DND-41 (cell line): ENCODE measurements at regions not wholly inside any gene's neighbourhood (a gene's known extent, or its start where the extent isn't known, plus 50 kb on each side); places are given as distances from the start of the nearest gene placed in this dataset.

Experiments used
- ATAC-seq: fragments of 200-7000 bp; cut with Tn5 transposase; 3 replicates; pipeline ENCODE4 v1.9.1; 2021; ENCODE audit warnings: low read depth; ENCODE audit not compliant: insufficient read depth
- DNase-seq: peaks from one replicate; pipeline ENCODE4 v3.0.0-alpha.2; 2020
- H2AFZ ChIP-seq: 2 replicates; pipeline ENCODE4 v1.6.0; 2012; ENCODE audit warnings: low read depth, low read length
- H3K27ac ChIP-seq: 2 replicates; pipeline ENCODE4 v1.5.1; 2012; ENCODE audit warnings: low read length, inconsistent platforms
- H3K27me3 ChIP-seq: fragments of 200-600 bp; sonication (generic); 2 replicates; pipeline ENCODE4 v1.6.0; 2012; ENCODE audit warnings: low read length, mild to moderate bottlenecking, inconsistent platforms; ENCODE audit not compliant: insufficient read depth, poor library complexity
- H3K36me3 ChIP-seq: 2 replicates; pipeline ENCODE4 v1.5.1; 2012; ENCODE audit warnings: low read length, inconsistent platforms; ENCODE audit not compliant: insufficient read depth
- H3K4me1 ChIP-seq: 2 replicates; pipeline ENCODE4 v1.5.1; 2012; ENCODE audit warnings: mild to moderate bottlenecking, low read length; ENCODE audit not compliant: insufficient read depth
- H3K4me2 ChIP-seq: 2 replicates; pipeline ENCODE4 v1.6.0; 2012; ENCODE audit warnings: mild to moderate bottlenecking, moderate library complexity, low read length, inconsistent platforms; ENCODE audit not compliant: insufficient read depth
- H3K4me3 ChIP-seq, 2 experiments: fragments of 200-600 bp in 1 of 2; shearing (Covaris generic) in 1 of 2; 2 replicates each; pipeline ENCODE4 v1.5.1; 2012 to 2016; ENCODE audit warnings: inconsistent platforms in 2 of 2, low read length in 2 of 2, mild to moderate bottlenecking in 2 of 2, low read depth in 1 of 2, moderate library complexity in 1 of 2
- H3K79me2 ChIP-seq: 2 replicates; pipeline ENCODE4 v1.6.0; 2012; ENCODE audit warnings: low read length, inconsistent platforms; ENCODE audit not compliant: insufficient read depth
- H3K9ac ChIP-seq: 2 replicates; pipeline ENCODE4 v1.6.0; 2012; ENCODE audit warnings: low read depth, mild to moderate bottlenecking, inconsistent platforms, low read length, moderate library complexity
- H3K9me3 ChIP-seq: 2 replicates; pipeline ENCODE4 v1.5.1; 2012; ENCODE audit warnings: low read length, moderate library complexity, mild to moderate bottlenecking, inconsistent platforms; ENCODE audit not compliant: insufficient read depth, severe bottlenecking
- H4K20me1 ChIP-seq: 2 replicates; pipeline ENCODE4 v1.6.0; 2012; ENCODE audit warnings: low read length; ENCODE audit not compliant: insufficient read depth
- CTCF ChIP-seq: IDR thresholded peaks from 2 replicates; pipeline ENCODE4 v1.5.1; 2012; ENCODE audit warnings: borderline replicate concordance, low read length, moderate library complexity, mild to moderate bottlenecking; ENCODE audit not compliant: poor library complexity, severe bottlenecking; ENCODE audit errors: extremely low read depth
- EZH2 ChIP-seq: IDR thresholded peaks from 3 replicates; pipeline ENCODE4 v1.6.1; 2012; ENCODE audit warnings: borderline replicate concordance, low read depth, mild to moderate bottlenecking, moderate library complexity, low read length, inconsistent platforms; ENCODE audit not compliant: severe bottlenecking

- no peaks in the 10 kb centered on the region for H4K20me1 ChIP-seq
- no peaks in the 10 kb centered on the region for H3K36me3 ChIP-seq
These were observed 387.0 kb upstream of the PSMD7 start for GRCh38 chr16:73909529-73910035.

GRCh38 chr16:73891129-73891542 is 405.5 kb upstream of the PSMD7 start:
- Histone ChIP-seq H3K4me2 (peak overlapping the region; percentile 63), H3K79me2 (no peaks in the 10 kb centered on the region), H3K9ac (peak overlapping the region; percentile 8; the same call in 1 of the 2 replicates), H4K20me1 (no peaks in the 10 kb centered on the region), H3K27me3 (peaks cover 40% of the 10 kb centered on the region), H2AFZ (peak overlapping the region; percentile 65), H3K4me3 (peak overlapping the region in 1 of 2 experiments; percentile 43; a peak in 2 of 4 replicates), H3K9me3 (no peaks in the 10 kb centered on the region), H3K4me1 (peaks cover 19% of the 10 kb centered on the region), H3K27ac (no peak overlapping the region), H3K36me3 (no peaks in the 10 kb centered on the region)
- peak; percentile 27 for DNase-seq
- peak; percentile 85 for ATAC-seq
- TF ChIP-seq CTCF: no peak
- peak; percentile 65 for TF ChIP-seq EZH2

More at GRCh38 chr16:73909529-73910035, 387.0 kb upstream of the PSMD7 start:
- Histone ChIP-seq H3K27ac (no peak overlapping the region), H3K79me2 (no peaks in the 10 kb centered on the region), H3K27me3 (peaks cover 7% of the 10 kb centered on the region), H3K9me3 (no peaks in the 10 kb centered on the region), H3K4me1 (no peaks in the 10 kb centered on the region), H3K4me3 (no peak overlapping the region), H3K9ac (no peak overlapping the region), H3K4me2 (no peak overlapping the region), H2AFZ (no peak overlapping the region)
- ATAC-seq (no peak), DNase-seq (no peak)
- TF ChIP-seq EZH2 (no peak), CTCF (no peak)

GRCh38 chr16:73890186-73891128 is 406.2 kb upstream of the PSMD7 start:
- ATAC-seq (peak; percentile 45; the same call in 1 of the 3 replicates), DNase-seq (no peak)
- TF ChIP-seq CTCF (no peak), EZH2 (no peak)
- H3K4me2 ChIP-seq: peak overlapping the region; percentile 63
- no peaks in the 10 kb centered on the region for H3K9me3 ChIP-seq
- peaks cover 19% of the 10 kb centered on the region for H3K4me1 ChIP-seq
- no peak overlapping the region; the same call in none of the 2 replicates for H2AFZ ChIP-seq
- H3K27ac ChIP-seq: no peak overlapping the region
- peak overlapping the region in 1 of 2 experiments; percentile 43; a peak in 2 of 4 replicates for H3K4me3 ChIP-seq
- H3K36me3 ChIP-seq: no peaks in the 10 kb centered on the region
- no peaks in the 10 kb centered on the region for H3K79me2 ChIP-seq
- no peaks in the 10 kb centered on the region for H4K20me1 ChIP-seq
- H3K27me3 ChIP-seq: peaks cover 40% of the 10 kb centered on the region
- no peak overlapping the region; the same call in 1 of the 2 replicates for H3K9ac ChIP-seq
